SH-SY5Y (cell line): ENCODE measurements at regions not wholly inside any gene's neighbourhood (a gene's known extent, or its start where the extent isn't known, plus 50 kb on each side); places are given as distances from the start of the nearest gene placed in this dataset.

Experiments
- GATA2 ChIP-seq: IDR thresholded peaks from 2 replicates; pipeline ENCODE4 v1.6.1; 2011; ENCODE audit warnings: mild to moderate bottlenecking, low read depth, low read length
- GATA3 ChIP-seq: IDR thresholded peaks from 2 replicates; pipeline ENCODE4 v1.6.1; 2011; ENCODE audit warnings: low read depth, mild to moderate bottlenecking, low read length, moderate library complexity

DNA sequence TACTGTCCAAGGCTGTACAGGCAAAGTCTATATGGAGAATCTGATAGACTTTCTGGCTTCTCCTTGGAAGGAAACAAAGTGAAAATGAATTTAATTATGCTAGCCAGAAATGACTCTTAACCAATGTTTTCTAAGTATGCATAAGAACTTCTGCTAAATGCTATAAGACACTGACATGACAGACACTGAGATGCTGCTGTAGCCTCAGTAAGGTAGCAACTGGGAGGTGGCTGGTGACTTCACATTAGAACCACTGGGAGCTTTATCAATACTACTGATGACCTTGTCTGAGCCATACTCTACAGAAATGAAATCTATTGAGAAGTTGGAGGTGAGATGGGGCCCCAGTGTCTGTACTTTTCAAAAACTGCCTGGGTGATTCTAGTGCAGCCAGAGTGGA lies 188.6 kb downstream of the ZNF365 start:
- TF ChIP-seq GATA2: no peak
- TF ChIP-seq GATA3: no peak
